ENCODE measurements at regions not wholly inside any gene's neighbourhood (a gene's known extent, or its start where the extent isn't known, plus 50 kb on each side); places are given as distances from the start of the nearest gene placed in this dataset.

DNA sequence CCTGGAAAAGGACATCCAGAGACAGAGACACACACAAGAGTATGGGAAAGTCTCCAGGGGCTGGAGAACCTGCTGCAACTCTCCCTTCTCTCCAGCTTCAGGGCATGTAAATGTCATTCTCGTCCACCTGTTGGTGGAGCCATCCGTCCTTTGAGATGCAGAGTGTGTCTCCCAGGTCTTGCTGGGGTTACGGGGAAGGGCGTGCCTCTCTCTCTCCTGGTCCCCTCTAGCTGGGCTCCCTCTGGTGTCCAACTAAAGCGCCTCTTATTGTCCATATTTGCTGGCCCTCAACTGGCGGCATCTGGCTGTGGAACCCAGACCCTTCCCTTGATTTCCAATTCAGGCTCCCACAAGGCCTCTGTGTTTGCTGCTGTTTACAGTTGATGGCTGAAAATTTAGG lies 244.1 kb downstream of the BMP7 start:
- Histone ChIP-seq H3K4me3 (ENCODE audit: control insufficient read depth in 1 of 7, extremely low read depth in 1 of 7, insufficient read depth in 4 of 7, low read depth in 2 of 7, low read length in 6 of 7) (no peak overlapping the region), H3K27me3 (replicated peaks in 2 of 5; ENCODE audit: control insufficient read depth in 4 of 5, insufficient read depth in 5 of 5, low read length in 4 of 5) (peaks cover 0 to 80% (median 15%) of the 10 kb centered on the region in 5 experiments), H3K27ac (ENCODE audit: insufficient read depth in 1 of 2, low read depth in 1 of 2, low read length in 2 of 2, poor library complexity in 1 of 2, severe bottlenecking in 2 of 2) (no peak overlapping the region), H3K9me3 (ENCODE audit: control extremely low read depth in 1 of 5, control insufficient read depth in 4 of 5, insufficient read depth in 2 of 5, low read depth in 1 of 5, low read length in 4 of 5) (no peaks in the 10 kb centered on the region), H3K36me3 (ENCODE audit: control insufficient read depth in 4 of 4, insufficient read depth in 4 of 4, low read length in 3 of 4) (no peaks in the 10 kb centered on the region), H3K4me1 (ENCODE audit: control extremely low read depth in 1 of 4, control insufficient read depth in 4 of 4, insufficient read depth in 4 of 4, low read length in 3 of 4) (no peaks in the 10 kb centered on the region)
- ChIA-PET CTCF (no interaction called here), POLR2A (no interaction called here)
- WGBS (ENCODE audit: insufficient coverage) = 52% methylated on average over 6 of the region's 6 CpGs
- no peak for DNase-seq

DNA sequence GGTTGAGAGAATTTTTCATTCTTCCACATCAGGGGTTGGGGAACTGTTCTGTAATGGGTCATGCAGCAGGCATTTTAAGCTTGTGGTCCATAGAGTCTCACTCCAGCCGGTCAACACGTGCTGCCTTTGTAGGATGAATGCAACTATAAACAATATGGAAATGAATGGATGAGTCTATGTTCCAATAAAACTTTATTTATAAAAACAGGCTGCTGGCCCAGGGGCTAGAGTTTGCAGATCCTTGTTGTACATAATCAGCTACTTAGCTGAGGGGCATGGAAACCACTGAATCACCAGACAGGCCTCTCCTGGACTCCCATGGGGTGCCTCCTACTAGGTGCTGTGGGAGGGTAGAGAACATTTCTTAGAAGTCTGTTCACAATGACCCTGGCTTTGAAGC lies 243.4 kb downstream of the BMP7 start:
- H3K4me1 ChIP-seq (ENCODE audit: control extremely low read depth in 1 of 4, control insufficient read depth in 4 of 4, insufficient read depth in 4 of 4, low read length in 3 of 4) = no peaks in the 10 kb centered on the region
- H3K27ac ChIP-seq (ENCODE audit: insufficient read depth in 1 of 2, low read depth in 1 of 2, low read length in 2 of 2, poor library complexity in 1 of 2, severe bottlenecking in 2 of 2) = no peak overlapping the region
- CTCF ChIA-PET = no interaction called here
- POLR2A ChIA-PET = no interaction called here
- no peaks in the 10 kb centered on the region for H3K9me3 ChIP-seq (ENCODE audit: control extremely low read depth in 1 of 5, control insufficient read depth in 4 of 5, insufficient read depth in 2 of 5, low read depth in 1 of 5, low read length in 4 of 5)
- peaks cover 0 to 75% (median 15%) of the 10 kb centered on the region in 5 experiments for H3K27me3 ChIP-seq (replicated peaks in 2 of 5; ENCODE audit: control insufficient read depth in 4 of 5, insufficient read depth in 5 of 5, low read length in 4 of 5)
- no CpG with 5 or more reads among the region's 2 CpGs for whole genome bisulfite sequencing (ENCODE audit: insufficient coverage)
- DNase-seq = no peak
- no peaks in the 10 kb centered on the region for H3K36me3 ChIP-seq (ENCODE audit: control insufficient read depth in 4 of 4, insufficient read depth in 4 of 4, low read length in 3 of 4)
- H3K4me3 ChIP-seq (ENCODE audit: control insufficient read depth in 1 of 7, extremely low read depth in 1 of 7, insufficient read depth in 4 of 7, low read depth in 2 of 7, low read length in 6 of 7) = no peak overlapping the region

DNA sequence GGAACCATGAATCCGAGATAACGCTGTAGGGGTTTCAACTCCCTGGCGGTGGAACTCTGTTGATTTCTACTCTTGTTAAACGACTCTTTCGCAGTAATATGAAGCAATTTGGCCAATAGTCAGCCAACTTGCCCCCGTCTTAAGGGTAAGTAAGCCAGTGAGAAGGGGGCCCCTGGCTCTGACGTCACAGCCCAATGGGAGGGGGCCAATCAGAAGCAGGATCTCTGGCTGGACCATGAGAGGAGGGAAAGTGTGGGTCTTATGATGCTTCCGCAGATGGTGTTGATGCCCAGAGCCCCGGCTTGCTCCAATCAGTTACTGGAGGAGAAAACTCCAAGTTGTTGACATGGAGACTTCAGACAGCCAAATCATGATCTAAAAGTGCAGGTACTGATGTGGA lies 242.4 kb downstream of the BMP7 start:
- H3K27ac ChIP-seq (ENCODE audit: insufficient read depth in 1 of 2, low read depth in 1 of 2, low read length in 2 of 2, poor library complexity in 1 of 2, severe bottlenecking in 2 of 2) = no peak overlapping the region
- ChIA-PET POLR2A (no interaction called here), CTCF (no interaction called here)
- no peak overlapping the region for H3K4me3 ChIP-seq (ENCODE audit: control insufficient read depth in 1 of 7, extremely low read depth in 1 of 7, insufficient read depth in 4 of 7, low read depth in 2 of 7, low read length in 6 of 7)
- peaks cover 0 to 69% (median 15%) of the 10 kb centered on the region in 5 experiments for H3K27me3 ChIP-seq (replicated peaks in 2 of 5; ENCODE audit: control insufficient read depth in 4 of 5, insufficient read depth in 5 of 5, low read length in 4 of 5)
- no peaks in the 10 kb centered on the region for H3K4me1 ChIP-seq (ENCODE audit: control extremely low read depth in 1 of 4, control insufficient read depth in 4 of 4, insufficient read depth in 4 of 4, low read length in 3 of 4)
- WGBS (ENCODE audit: insufficient coverage) = 95% methylated on average over 9 of the region's 9 CpGs
- H3K36me3 ChIP-seq (ENCODE audit: control insufficient read depth in 4 of 4, insufficient read depth in 4 of 4, low read length in 3 of 4) = no peaks in the 10 kb centered on the region
- no peak for DNase-seq
- H3K9me3 ChIP-seq (ENCODE audit: control extremely low read depth in 1 of 5, control insufficient read depth in 4 of 5, insufficient read depth in 2 of 5, low read depth in 1 of 5, low read length in 4 of 5) = no peaks in the 10 kb centered on the region

DNA sequence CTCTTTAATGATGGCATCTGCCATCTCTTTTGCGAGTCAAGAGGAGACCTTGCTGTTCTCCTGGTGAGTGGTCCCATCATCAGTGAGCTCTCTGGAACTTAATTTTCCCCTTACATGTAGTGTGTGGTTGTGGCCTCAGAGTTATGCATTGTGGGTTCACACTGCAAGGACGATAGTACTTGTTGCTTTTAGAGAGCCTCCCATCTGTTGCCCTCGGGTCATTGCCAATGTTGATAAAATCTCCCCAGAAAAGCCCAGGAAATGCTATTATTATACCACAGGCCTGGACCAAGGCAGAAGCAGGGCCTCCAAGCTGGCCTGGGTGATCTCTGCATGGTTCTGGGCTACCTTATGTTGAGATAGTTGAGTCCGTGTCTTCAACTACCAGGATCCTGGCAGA lies 241.6 kb downstream of the BMP7 start:
- H3K36me3 ChIP-seq (ENCODE audit: control insufficient read depth in 4 of 4, insufficient read depth in 4 of 4, low read length in 3 of 4) = no peaks in the 10 kb centered on the region
- CTCF ChIA-PET = no interaction called here
- WGBS (ENCODE audit: insufficient coverage) = 96% methylated on average over 4 of the region's 4 CpGs
- no peaks in the 10 kb centered on the region for H3K4me1 ChIP-seq (ENCODE audit: control extremely low read depth in 1 of 4, control insufficient read depth in 4 of 4, insufficient read depth in 4 of 4, low read length in 3 of 4)
- no peak overlapping the region for H3K27ac ChIP-seq (ENCODE audit: insufficient read depth in 1 of 2, low read depth in 1 of 2, low read length in 2 of 2, poor library complexity in 1 of 2, severe bottlenecking in 2 of 2)
- no peak overlapping the region for H3K4me3 ChIP-seq (ENCODE audit: control insufficient read depth in 1 of 7, extremely low read depth in 1 of 7, insufficient read depth in 4 of 7, low read depth in 2 of 7, low read length in 6 of 7)
- H3K27me3 ChIP-seq (replicated peaks in 2 of 5; ENCODE audit: control insufficient read depth in 4 of 5, insufficient read depth in 5 of 5, low read length in 4 of 5) = peaks cover 0 to 69% (median 14%) of the 10 kb centered on the region in 5 experiments
- no peaks in the 10 kb centered on the region for H3K9me3 ChIP-seq (ENCODE audit: control extremely low read depth in 1 of 5, control insufficient read depth in 4 of 5, insufficient read depth in 2 of 5, low read depth in 1 of 5, low read length in 4 of 5)
- no peak for DNase-seq
- POLR2A ChIA-PET = no interaction called here

DNA sequence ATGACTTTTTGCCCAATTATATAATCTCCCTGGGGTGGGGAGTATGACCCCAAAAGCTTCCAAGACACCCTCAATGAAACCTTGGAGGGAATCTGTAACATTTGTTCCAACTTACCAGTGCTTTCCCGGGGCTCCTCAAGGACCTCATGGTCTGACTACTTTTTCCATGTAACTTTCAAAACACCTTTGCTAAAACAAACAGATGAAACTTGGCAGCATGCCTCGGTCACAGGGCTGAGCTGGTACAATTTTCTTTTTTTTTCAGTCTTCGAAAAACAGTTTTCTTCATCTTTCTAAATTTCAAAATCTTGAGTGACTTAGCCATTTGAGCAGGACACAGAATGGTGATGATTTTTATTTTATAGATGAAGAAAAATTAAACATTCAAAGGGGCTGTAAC lies 241.2 kb downstream of the BMP7 start:
- ChIA-PET POLR2A (no interaction called here), CTCF (no interaction called here)
- H3K27me3 ChIP-seq (replicated peaks in 2 of 5; ENCODE audit: control insufficient read depth in 4 of 5, insufficient read depth in 5 of 5, low read length in 4 of 5) = peaks cover 0 to 68% (median 11%) of the 10 kb centered on the region in 5 experiments
- no peak overlapping the region for H3K27ac ChIP-seq (ENCODE audit: insufficient read depth in 1 of 2, low read depth in 1 of 2, low read length in 2 of 2, poor library complexity in 1 of 2, severe bottlenecking in 2 of 2)
- no peaks in the 10 kb centered on the region for H3K9me3 ChIP-seq (ENCODE audit: control extremely low read depth in 1 of 5, control insufficient read depth in 4 of 5, insufficient read depth in 2 of 5, low read depth in 1 of 5, low read length in 4 of 5)
- WGBS (ENCODE audit: insufficient coverage) = 82% methylated on average over 1 of the region's 3 CpGs
- no peaks in the 10 kb centered on the region for H3K36me3 ChIP-seq (ENCODE audit: control insufficient read depth in 4 of 4, insufficient read depth in 4 of 4, low read length in 3 of 4)
- no peaks in the 10 kb centered on the region for H3K4me1 ChIP-seq (ENCODE audit: control extremely low read depth in 1 of 4, control insufficient read depth in 4 of 4, insufficient read depth in 4 of 4, low read length in 3 of 4)
- H3K4me3 ChIP-seq (ENCODE audit: control insufficient read depth in 1 of 7, extremely low read depth in 1 of 7, insufficient read depth in 4 of 7, low read depth in 2 of 7, low read length in 6 of 7) = no peak overlapping the region
- DNase-seq = no peak

DNA sequence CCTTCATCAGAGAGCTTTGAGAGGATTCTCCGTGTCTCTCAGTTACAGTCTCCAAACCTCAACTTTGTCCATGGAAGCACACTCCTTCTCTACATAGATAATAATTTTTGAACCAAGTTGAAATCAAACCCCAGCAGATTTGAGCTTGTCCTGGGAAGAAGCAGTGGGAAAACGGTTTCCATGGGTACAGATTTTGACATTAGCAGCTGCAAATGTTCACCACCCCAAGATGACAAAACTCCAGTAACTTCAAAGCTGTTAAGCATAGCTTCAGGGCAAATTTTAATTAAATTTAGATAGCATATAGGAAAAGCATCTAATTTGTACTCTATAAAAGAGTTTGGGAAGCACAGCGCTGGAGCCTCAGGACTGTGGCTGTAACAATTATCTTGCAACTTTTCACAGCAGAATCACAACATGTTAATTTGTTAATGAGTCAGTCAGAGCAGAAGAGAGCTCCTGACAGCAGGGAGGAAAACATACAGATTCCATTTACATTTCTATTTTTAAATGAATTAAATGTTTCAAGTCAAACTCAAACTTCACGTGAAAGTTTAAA lies 240.7 kb downstream of the BMP7 start:
- WGBS (ENCODE audit: insufficient coverage) = 82% methylated on average over 1 of the region's 4 CpGs
- POLR2A ChIA-PET = no interaction called here
- no peak overlapping the region for H3K4me3 ChIP-seq (ENCODE audit: control insufficient read depth in 1 of 7, extremely low read depth in 1 of 7, insufficient read depth in 4 of 7, low read depth in 2 of 7, low read length in 6 of 7)
- no peaks in the 10 kb centered on the region for H3K9me3 ChIP-seq (ENCODE audit: control extremely low read depth in 1 of 5, control insufficient read depth in 4 of 5, insufficient read depth in 2 of 5, low read depth in 1 of 5, low read length in 4 of 5)
- no peak for DNase-seq
- no peak overlapping the region for H3K27ac ChIP-seq (ENCODE audit: insufficient read depth in 1 of 2, low read depth in 1 of 2, low read length in 2 of 2, poor library complexity in 1 of 2, severe bottlenecking in 2 of 2)
- no peaks in the 10 kb centered on the region for H3K36me3 ChIP-seq (ENCODE audit: control insufficient read depth in 4 of 4, insufficient read depth in 4 of 4, low read length in 3 of 4)
- CTCF ChIA-PET = no interaction called here
- peaks cover 0 to 66% (median 11%) of the 10 kb centered on the region in 5 experiments for H3K27me3 ChIP-seq (replicated peaks in 2 of 5; ENCODE audit: control insufficient read depth in 4 of 5, insufficient read depth in 5 of 5, low read length in 4 of 5)
- no peaks in the 10 kb centered on the region for H3K4me1 ChIP-seq (ENCODE audit: control extremely low read depth in 1 of 4, control insufficient read depth in 4 of 4, insufficient read depth in 4 of 4, low read length in 3 of 4)

DNA sequence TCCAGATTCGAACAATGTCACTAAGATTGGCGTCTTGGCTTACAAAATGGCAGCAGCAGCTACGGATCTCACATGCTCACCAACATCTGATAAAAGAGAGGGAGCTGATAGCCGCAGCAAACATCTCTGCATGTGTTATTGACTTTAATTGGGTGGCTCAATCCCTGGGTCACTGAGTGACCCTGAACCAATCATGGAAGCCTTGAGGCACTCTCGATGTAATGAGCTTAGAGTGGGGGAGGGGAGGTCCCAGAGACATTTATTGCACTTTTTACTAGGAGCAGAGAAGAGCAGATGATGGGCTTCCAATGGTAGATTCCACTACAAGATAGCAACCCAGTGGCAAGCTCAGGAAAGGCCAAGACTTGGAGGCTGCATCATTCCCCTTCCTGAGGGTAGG lies 238.7 kb downstream of the BMP7 start:
- WGBS (ENCODE audit: insufficient coverage) = 77% methylated on average over 5 of the region's 5 CpGs
- Histone ChIP-seq H3K4me3 (ENCODE audit: control insufficient read depth in 1 of 7, extremely low read depth in 1 of 7, insufficient read depth in 4 of 7, low read depth in 2 of 7, low read length in 6 of 7) (no peak overlapping the region), H3K9me3 (ENCODE audit: control extremely low read depth in 1 of 5, control insufficient read depth in 4 of 5, insufficient read depth in 2 of 5, low read depth in 1 of 5, low read length in 4 of 5) (no peaks in the 10 kb centered on the region), H3K36me3 (ENCODE audit: control insufficient read depth in 4 of 4, insufficient read depth in 4 of 4, low read length in 3 of 4) (no peaks in the 10 kb centered on the region), H3K27ac (ENCODE audit: insufficient read depth in 1 of 2, low read depth in 1 of 2, low read length in 2 of 2, poor library complexity in 1 of 2, severe bottlenecking in 2 of 2) (no peak overlapping the region), H3K27me3 (replicated peaks in 2 of 5; ENCODE audit: control insufficient read depth in 4 of 5, insufficient read depth in 5 of 5, low read length in 4 of 5) (peaks cover 0 to 65% (median 9%) of the 10 kb centered on the region in 5 experiments), H3K4me1 (ENCODE audit: control extremely low read depth in 1 of 4, control insufficient read depth in 4 of 4, insufficient read depth in 4 of 4, low read length in 3 of 4) (peaks cover 0 to 4% (median 2%) of the 10 kb centered on the region in 4 experiments)
- ChIA-PET POLR2A (no interaction called here), CTCF (no interaction called here)
- no peak for DNase-seq

All from common myeloid progenitor, CD34-positive (primary cell).